CD4-positive, CD25-positive, alpha-beta regulatory T cell (primary cell): ENCODE measurements at regions not wholly inside any gene's neighbourhood (a gene's known extent, or its start where the extent isn't known, plus 50 kb on each side); places are given as distances from the start of the nearest gene placed in this dataset.

Experiments used
- ATAC-seq, 2 donors: fragments of 150-1000 bp; cut with Tn5 transposase; one replicate each; pipeline ENCODE4 v1.10.0; 2021; ENCODE audit warnings: low read depth in 2 of 2, moderate number of reproducible peaks in 2 of 2, moderate library complexity in 1 of 2
- DNase-seq, 3 donors: peaks; one replicate each; pipeline versions ENCODE4 v3.0.0 to v3.0.0-alpha.2; 2012 to 2022; ENCODE audit warnings: mixed read lengths in 1 of 3
- H3K27ac ChIP-seq: one replicate; pipeline ENCODE4 v1.7.0; 2013; ENCODE audit warnings: mild to moderate bottlenecking, low read length; ENCODE audit not compliant: insufficient read depth, poor library complexity, severe bottlenecking
- H3K27me3 ChIP-seq: one replicate; pipeline ENCODE4 v1.7.0; 2013; ENCODE audit warnings: low read length; ENCODE audit not compliant: control insufficient read depth, insufficient read depth
- H3K36me3 ChIP-seq: one replicate; pipeline ENCODE4 v1.7.0; 2013; ENCODE audit warnings: mild to moderate bottlenecking, low read length, moderate library complexity; ENCODE audit not compliant: control insufficient read depth, insufficient read depth
- H3K4me1 ChIP-seq: 2 replicates; pipeline ENCODE4 v1.7.0; 2013; ENCODE audit warnings: mild to moderate bottlenecking, low read length; ENCODE audit not compliant: insufficient read depth, control insufficient read depth, poor library complexity, severe bottlenecking
- H3K4me3 ChIP-seq: one replicate; pipeline ENCODE4 v1.7.0; 2013; ENCODE audit warnings: low read depth, mild to moderate bottlenecking, low read length, moderate library complexity
- H3K9me3 ChIP-seq, 2 experiments: 1 replicate in 1 of 2; 2 replicates in 1 of 2; pipeline ENCODE4 v1.7.0; 2013; ENCODE audit warnings: low read length in 2 of 2, mild to moderate bottlenecking in 1 of 2, moderate library complexity in 1 of 2; ENCODE audit not compliant: control insufficient read depth in 2 of 2
- H3K27ac Mint-ChIP-seq, 3 donors: one replicate each; pipeline ENCODE4 v1.8.0; 2020 to 2022; ENCODE audit warnings: mild to moderate bottlenecking in 3 of 3, mixed read lengths in 3 of 3, moderate library complexity in 2 of 3
- H3K27me3 Mint-ChIP-seq: one replicate; pipeline ENCODE4 v1.8.0; 2022; ENCODE audit warnings: mild to moderate bottlenecking, mixed read lengths
- H3K36me3 Mint-ChIP-seq: one replicate; pipeline ENCODE4 v1.8.0; 2020; ENCODE audit warnings: mixed read lengths
- H3K4me1 Mint-ChIP-seq, 4 donors: one replicate each; pipeline ENCODE4 v1.8.0; 2020 to 2022; ENCODE audit warnings: mixed read lengths in 4 of 4, mild to moderate bottlenecking in 1 of 4
- H3K4me3 Mint-ChIP-seq, 4 donors: one replicate each; pipeline ENCODE4 v1.8.0; 2020 to 2022; ENCODE audit warnings: mild to moderate bottlenecking in 4 of 4, mixed read lengths in 4 of 4, moderate library complexity in 3 of 4
- H3K9me3 Mint-ChIP-seq, 7 donors: one replicate each; pipeline ENCODE4 v1.8.0; 2020 to 2022; ENCODE audit warnings: mixed read lengths in 7 of 7, mild to moderate bottlenecking in 3 of 7, moderate library complexity in 2 of 7

DNA sequence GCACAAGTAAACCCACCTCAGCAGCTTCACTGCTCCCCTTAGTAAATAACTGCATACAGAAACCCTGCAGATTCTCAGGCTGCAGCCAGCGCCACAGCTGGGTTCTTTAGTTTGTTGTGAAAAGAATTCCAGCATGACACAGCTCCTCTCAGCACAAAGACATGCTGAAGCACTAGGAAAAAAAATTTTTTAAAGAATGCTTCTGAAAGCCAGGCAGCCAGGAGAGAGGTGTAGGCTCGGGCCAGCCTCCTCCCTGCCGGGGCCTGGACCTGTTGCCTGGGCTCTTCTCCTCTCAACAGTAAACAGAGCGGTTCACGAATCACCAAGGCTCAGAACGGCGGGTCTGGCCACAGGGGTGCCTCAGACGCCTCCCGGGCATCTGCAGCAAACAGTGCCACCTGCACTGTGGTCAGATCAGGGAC is 95.7 kb upstream of the POU3F3 start:
- Mint-ChIP-seq H3K36me3 (no peaks in the 10 kb centered on the region), H3K27ac (no peak overlapping the region), H3K4me1 (no peaks in the 10 kb centered on the region), H3K4me3 (no peak overlapping the region), H3K27me3 (no peaks in the 10 kb centered on the region), H3K9me3 (no peaks in the 10 kb centered on the region)
- ATAC-seq, result no peak
- no peaks in the 10 kb centered on the region for H3K9me3 ChIP-seq
- DNase-seq, result no peak
- no peak overlapping the region for H3K4me3 ChIP-seq
- no peaks in the 10 kb centered on the region for H3K27me3 ChIP-seq
- no peaks in the 10 kb centered on the region for H3K36me3 ChIP-seq
- H3K27ac ChIP-seq, result no peak overlapping the region
- H3K4me1 ChIP-seq, result no peaks in the 10 kb centered on the region

DNA sequence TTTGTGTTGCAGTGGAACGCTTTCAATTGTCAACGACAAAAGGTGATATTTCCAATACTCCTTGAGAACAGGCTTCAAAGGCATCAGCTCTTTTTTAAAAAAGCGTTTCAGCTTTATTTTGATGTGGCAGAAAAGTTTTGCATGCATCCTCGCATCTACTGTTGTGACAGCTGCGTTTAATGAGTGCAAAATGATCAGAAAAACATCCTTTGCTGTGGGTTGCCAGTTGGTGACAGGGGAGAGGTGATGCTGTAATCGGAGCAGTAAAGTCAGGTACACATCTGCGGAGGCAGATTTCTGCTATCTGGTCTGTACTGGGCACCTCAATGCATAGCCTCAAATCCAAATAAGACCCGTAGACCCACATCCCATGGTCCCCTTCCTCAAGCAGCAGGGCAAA is 91.9 kb upstream of the POU3F3 start:
- no peaks in the 10 kb centered on the region for H3K27me3 ChIP-seq
- no peak overlapping the region for H3K4me3 Mint-ChIP-seq
- H3K9me3 ChIP-seq, result no peaks in the 10 kb centered on the region
- DNase-seq (no peak), ATAC-seq (no peak)
- H3K4me1 Mint-ChIP-seq, result no peaks in the 10 kb centered on the region
- no peaks in the 10 kb centered on the region for H3K9me3 Mint-ChIP-seq
- no peaks in the 10 kb centered on the region for H3K27me3 Mint-ChIP-seq
- no peaks in the 10 kb centered on the region for H3K36me3 ChIP-seq
- H3K27ac ChIP-seq, result no peak overlapping the region
- H3K27ac Mint-ChIP-seq, result no peak overlapping the region
- no peaks in the 10 kb centered on the region for H3K36me3 Mint-ChIP-seq
- no peak overlapping the region for H3K4me3 ChIP-seq
- no peaks in the 10 kb centered on the region for H3K4me1 ChIP-seq

DNA sequence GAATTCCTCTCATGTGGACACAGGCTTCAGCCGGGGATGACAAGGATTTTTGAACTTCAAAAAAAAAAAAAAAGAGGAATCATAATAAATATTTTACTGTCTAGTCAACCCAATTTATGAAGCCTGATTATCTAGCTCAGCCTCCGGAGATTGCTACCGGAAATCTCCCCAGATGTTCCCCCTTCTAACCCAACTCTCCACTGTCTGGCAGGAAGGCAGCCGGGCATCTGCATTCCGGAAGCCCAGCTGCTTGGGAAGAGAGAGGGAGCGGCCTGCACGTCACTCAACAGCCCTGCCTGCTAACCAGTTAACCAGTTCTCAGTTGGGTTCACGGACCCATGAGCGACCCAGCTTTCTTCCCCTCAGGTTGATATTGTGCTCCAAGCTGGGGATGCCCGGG is 87.2 kb upstream of the POU3F3 start:
- Mint-ChIP-seq H3K27me3 (no peaks in the 10 kb centered on the region), H3K9me3 (peaks cover 0 to 2% (median 0%) of the 10 kb centered on the region in 7 donors), H3K27ac (no peak overlapping the region), H3K4me1 (no peaks in the 10 kb centered on the region), H3K4me3 (no peak overlapping the region), H3K36me3 (no peaks in the 10 kb centered on the region)
- ATAC-seq (no peak), DNase-seq (no peak)
- no peaks in the 10 kb centered on the region for H3K27me3 ChIP-seq
- H3K9me3 ChIP-seq, result no peaks in the 10 kb centered on the region
- no peak overlapping the region for H3K27ac ChIP-seq
- H3K36me3 ChIP-seq, result no peaks in the 10 kb centered on the region
- H3K4me1 ChIP-seq, result no peaks in the 10 kb centered on the region
- no peak overlapping the region for H3K4me3 ChIP-seq

DNA sequence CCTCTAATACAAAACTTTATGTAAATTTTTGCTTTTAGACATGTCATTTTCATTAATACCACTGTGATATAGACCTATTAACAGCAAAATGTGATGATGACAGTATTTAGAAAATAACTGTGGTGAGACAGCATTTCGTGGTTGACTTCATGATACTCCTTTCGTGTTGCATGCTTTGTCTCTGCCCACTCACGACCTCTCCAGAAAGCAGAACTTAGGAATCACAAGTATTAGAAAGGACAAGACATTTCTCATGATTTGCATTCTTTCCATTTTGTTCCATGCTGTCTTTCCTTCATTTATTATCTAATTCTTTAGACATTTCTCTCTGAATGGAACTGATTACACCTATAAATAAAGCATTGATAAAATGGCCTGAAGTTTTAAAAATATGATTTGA is 85.2 kb upstream of the POU3F3 start:
- H3K27me3 ChIP-seq, result no peaks in the 10 kb centered on the region
- H3K4me3 ChIP-seq, result no peak overlapping the region
- no peaks in the 10 kb centered on the region for H3K4me1 ChIP-seq
- H3K9me3 ChIP-seq, result no peaks in the 10 kb centered on the region
- Mint-ChIP-seq H3K9me3 (peaks cover 0 to 6% (median 0%) of the 10 kb centered on the region in 7 donors), H3K36me3 (no peaks in the 10 kb centered on the region), H3K27ac (no peak overlapping the region), H3K4me3 (no peak overlapping the region), H3K4me1 (no peaks in the 10 kb centered on the region), H3K27me3 (no peaks in the 10 kb centered on the region)
- no peaks in the 10 kb centered on the region for H3K36me3 ChIP-seq
- no peak overlapping the region for H3K27ac ChIP-seq
- ATAC-seq (no peak), DNase-seq (no peak)

DNA sequence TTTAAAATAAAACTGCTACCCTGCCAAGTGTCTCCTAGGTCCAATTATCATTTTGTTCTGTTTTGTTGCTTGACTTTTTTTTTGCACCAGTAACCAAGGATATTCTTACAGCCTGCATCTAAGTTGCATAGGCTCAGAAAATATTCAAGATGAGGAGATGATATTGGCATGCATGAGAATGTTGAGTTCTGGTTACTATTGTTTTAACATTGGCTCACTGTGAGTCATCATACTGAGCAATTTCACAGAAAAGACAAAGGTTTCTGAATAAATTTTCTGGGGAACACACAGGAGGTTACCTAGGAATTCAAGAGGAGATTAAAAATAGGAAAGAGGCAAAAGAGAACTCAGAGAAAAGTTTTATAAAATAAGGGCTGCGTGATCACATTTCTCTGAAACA is 84.8 kb upstream of the POU3F3 start:
- Mint-ChIP-seq H3K4me1 (no peaks in the 10 kb centered on the region), H3K4me3 (no peak overlapping the region), H3K36me3 (no peaks in the 10 kb centered on the region), H3K27ac (no peak overlapping the region), H3K9me3 (peaks cover 0 to 6% (median 0%) of the 10 kb centered on the region in 7 donors), H3K27me3 (no peaks in the 10 kb centered on the region)
- Histone ChIP-seq H3K4me1 (no peaks in the 10 kb centered on the region), H3K9me3 (no peaks in the 10 kb centered on the region), H3K27ac (no peak overlapping the region), H3K4me3 (no peak overlapping the region), H3K36me3 (no peaks in the 10 kb centered on the region), H3K27me3 (no peaks in the 10 kb centered on the region)
- DNase-seq (no peak), ATAC-seq (no peak)

GRCh38 chr2:104772996-104773395 is 80.9 kb upstream of the POU3F3 start:
- Mint-ChIP-seq H3K4me1 (no peaks in the 10 kb centered on the region), H3K4me3 (no peak overlapping the region), H3K9me3 (peaks cover 0 to 9% (median 0%) of the 10 kb centered on the region in 7 donors), H3K27me3 (no peaks in the 10 kb centered on the region), H3K27ac (no peak overlapping the region), H3K36me3 (no peaks in the 10 kb centered on the region)
- DNase-seq (no peak), ATAC-seq (no peak)
- Histone ChIP-seq H3K4me3 (no peak overlapping the region), H3K4me1 (no peaks in the 10 kb centered on the region), H3K27ac (no peak overlapping the region), H3K9me3 (no peaks in the 10 kb centered on the region), H3K27me3 (no peaks in the 10 kb centered on the region), H3K36me3 (no peaks in the 10 kb centered on the region)

DNA sequence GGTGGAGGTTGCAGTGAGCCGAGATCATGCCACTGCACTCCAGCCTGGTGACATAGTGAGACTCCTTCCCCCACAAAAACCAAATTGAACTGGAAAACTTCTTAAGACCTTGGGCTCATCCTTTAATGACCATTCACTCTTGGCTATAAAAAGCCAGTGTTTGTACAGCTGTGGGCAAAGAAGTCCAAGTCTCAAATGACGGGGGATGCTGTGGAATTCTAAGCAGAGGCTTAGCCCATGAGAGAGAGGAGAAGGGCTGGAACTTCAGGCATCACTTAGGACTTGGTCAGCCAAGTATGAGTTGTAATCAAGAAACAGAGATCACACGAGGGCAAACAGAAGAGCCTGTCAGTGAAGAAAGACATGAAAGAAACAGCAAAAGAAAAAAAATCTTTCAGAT is 79.3 kb upstream of the POU3F3 start:
- Histone ChIP-seq H3K4me1 (no peaks in the 10 kb centered on the region), H3K4me3 (no peak overlapping the region), H3K36me3 (no peaks in the 10 kb centered on the region), H3K27me3 (no peaks in the 10 kb centered on the region), H3K27ac (no peak overlapping the region), H3K9me3 (no peaks in the 10 kb centered on the region)
- no peaks in the 10 kb centered on the region for H3K4me1 Mint-ChIP-seq
- ATAC-seq (no peak), DNase-seq (no peak)
- H3K27ac Mint-ChIP-seq, result no peak overlapping the region
- H3K36me3 Mint-ChIP-seq, result no peaks in the 10 kb centered on the region
- H3K27me3 Mint-ChIP-seq, result no peaks in the 10 kb centered on the region
- no peak overlapping the region for H3K4me3 Mint-ChIP-seq
- peaks cover 0 to 9% (median 0%) of the 10 kb centered on the region in 7 donors for H3K9me3 Mint-ChIP-seq

- Histone ChIP-seq H3K4me1 (no peaks in the 10 kb centered on the region), H3K36me3 (no peaks in the 10 kb centered on the region), H3K9me3 (no peaks in the 10 kb centered on the region), H3K27ac (no peak overlapping the region), H3K27me3 (no peaks in the 10 kb centered on the region), H3K4me3 (no peak overlapping the region)
- no peaks in the 10 kb centered on the region for H3K36me3 Mint-ChIP-seq
- H3K4me1 Mint-ChIP-seq, result peaks cover 0 to 4% (median 1%) of the 10 kb centered on the region in 4 donors
- peaks cover 0 to 7% (median 0%) of the 10 kb centered on the region in 7 donors for H3K9me3 Mint-ChIP-seq
- H3K27me3 Mint-ChIP-seq, result no peaks in the 10 kb centered on the region
- H3K27ac Mint-ChIP-seq, result no peak overlapping the region
- no peak for DNase-seq
- no peak overlapping the region for H3K4me3 Mint-ChIP-seq
- ATAC-seq, result no peak
Observed at GRCh38 chr2:104777721-104778120, 76.2 kb upstream of the POU3F3 start.
